ENCODE measurements at regions not wholly inside any gene's neighbourhood (a gene's known extent, or its start where the extent isn't known, plus 50 kb on each side); places are given as distances from the start of the nearest gene placed in this dataset.

- TF ChIP-seq HDGF (IDR thresholded peaks at IDR 0.05; ENCODE audit: borderline replicate concordance): no peak
- TF ChIP-seq ARNT (IDR thresholded peaks at IDR 0.05): no peak
Observed at GRCh38 chr3:165254812-165255211, 58.6 kb upstream of the SLITRK3 start.

Measured in HEK293T (cell line).